SK-N-MC (cell line): ENCODE measurements at regions not wholly inside any gene's neighbourhood (a gene's known extent, or its start where the extent isn't known, plus 50 kb on each side); places are given as distances from the start of the nearest gene placed in this dataset.

Experiments
- EZH2 ChIP-seq: fragments of 200-600 bp; sonication (generic); IDR thresholded peaks from one replicate; pipeline ENCODE4 v1.6.1; 2017; ENCODE audit warnings: antibody characterized with exemption
- POLR2AphosphoS5 ChIP-seq: IDR thresholded peaks from 2 replicates; pipeline ENCODE4 v1.6.1; 2012; ENCODE audit warnings: mild to moderate bottlenecking, low read depth, low read length, borderline replicate concordance

DNA sequence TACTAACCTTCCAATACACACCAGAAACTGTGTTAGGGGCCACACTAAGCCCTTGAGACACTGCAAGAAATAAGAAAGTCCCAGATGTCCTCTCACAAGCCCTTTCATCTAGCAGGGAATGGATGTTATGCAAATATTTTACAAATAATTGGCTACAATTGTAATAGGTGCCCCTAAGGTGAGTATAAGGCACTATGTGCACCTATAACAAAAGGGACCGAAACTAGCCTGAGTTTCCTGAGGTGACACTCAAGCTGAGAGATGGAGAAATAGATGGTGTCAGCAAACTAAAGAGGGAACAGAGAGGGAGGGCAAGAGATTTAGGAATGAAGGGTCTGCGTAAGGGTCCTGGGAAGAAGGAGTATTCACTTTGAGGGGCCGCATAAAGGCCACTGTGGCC, 212.6 kb downstream of the TTC8 start:
- TF ChIP-seq POLR2AphosphoS5 (no peak), EZH2 (no peak)
